ENCODE measurements at regions not wholly inside any gene's neighbourhood (a gene's known extent, or its start where the extent isn't known, plus 50 kb on each side); places are given as distances from the start of the nearest gene placed in this dataset.
A peak's percentile ranks its signal among the peaks of the same experiment; 100 is the strongest.

- CTCF ChIA-PET = no interaction called here
- intact Hi-C loops (cut with micrococcal nuclease; ENCODE audit: unreplicated experiment) = no loop called here
- Mint-ChIP-seq H3K27ac (ENCODE audit: unreplicated experiment) (no peak overlapping the region), H3K4me3 (ENCODE audit: low read depth, unreplicated experiment) (no peak overlapping the region), H3K9me3 (ENCODE audit: low read depth, unreplicated experiment) (no peaks in the 10 kb centered on the region), H3K4me1 (ENCODE audit: low read depth, unreplicated experiment) (peaks cover 23% of the 10 kb centered on the region), H3K27me3 (ENCODE audit: unreplicated experiment) (no peaks in the 10 kb centered on the region), H3K36me3 (ENCODE audit: insufficient read depth, unreplicated experiment) (no peaks in the 10 kb centered on the region)
- no TSS peak for BruUV-seq (replicated peaks)
- TF ChIP-seq, protein P1, sequence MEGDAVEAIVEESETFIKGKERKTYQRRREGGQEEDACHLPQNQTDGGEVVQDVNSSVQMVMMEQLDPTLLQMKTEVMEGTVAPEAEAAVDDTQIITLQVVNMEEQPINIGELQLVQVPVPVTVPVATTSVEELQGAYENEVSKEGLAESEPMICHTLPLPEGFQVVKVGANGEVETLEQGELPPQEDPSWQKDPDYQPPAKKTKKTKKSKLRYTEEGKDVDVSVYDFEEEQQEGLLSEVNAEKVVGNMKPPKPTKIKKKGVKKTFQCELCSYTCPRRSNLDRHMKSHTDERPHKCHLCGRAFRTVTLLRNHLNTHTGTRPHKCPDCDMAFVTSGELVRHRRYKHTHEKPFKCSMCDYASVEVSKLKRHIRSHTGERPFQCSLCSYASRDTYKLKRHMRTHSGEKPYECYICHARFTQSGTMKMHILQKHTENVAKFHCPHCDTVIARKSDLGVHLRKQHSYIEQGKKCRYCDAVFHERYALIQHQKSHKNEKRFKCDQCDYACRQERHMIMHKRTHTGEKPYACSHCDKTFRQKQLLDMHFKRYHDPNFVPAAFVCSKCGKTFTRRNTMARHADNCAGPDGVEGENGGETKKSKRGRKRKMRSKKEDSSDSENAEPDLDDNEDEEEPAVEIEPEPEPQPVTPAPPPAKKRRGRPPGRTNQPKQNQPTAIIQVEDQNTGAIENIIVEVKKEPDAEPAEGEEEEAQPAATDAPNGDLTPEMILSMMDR (IDR thresholded peaks at IDR 0.05; ENCODE audit: unreplicated experiment) = no peak
- no peak for DNase-seq
These were observed 77.2 kb upstream of the EGLN3 start for GRCh38 chr14:34027990-34028495.

GRCh38 chr14:34027130-34027989, 76.5 kb upstream of the EGLN3 start:
- no peak overlapping the region for H3K4me3 Mint-ChIP-seq (ENCODE audit: low read depth, unreplicated experiment)
- no peak overlapping the region for H3K27ac Mint-ChIP-seq (ENCODE audit: unreplicated experiment)
- no peak for DNase-seq
- TF ChIP-seq, protein P1 (IDR thresholded peaks at IDR 0.05; ENCODE audit: unreplicated experiment) = no peak
- H3K36me3 Mint-ChIP-seq (ENCODE audit: insufficient read depth, unreplicated experiment) = no peaks in the 10 kb centered on the region
- BruUV-seq (replicated peaks) = no TSS peak
- peaks cover 23% of the 10 kb centered on the region for H3K4me1 Mint-ChIP-seq (ENCODE audit: low read depth, unreplicated experiment)
- H3K27me3 Mint-ChIP-seq (ENCODE audit: unreplicated experiment) = no peaks in the 10 kb centered on the region
- intact Hi-C loops (cut with micrococcal nuclease; ENCODE audit: unreplicated experiment) = no loop called here
- CTCF ChIA-PET = no interaction called here
- H3K9me3 Mint-ChIP-seq (ENCODE audit: low read depth, unreplicated experiment) = no peaks in the 10 kb centered on the region

GRCh38 chr14:34025325-34026017, 74.6 kb upstream of the EGLN3 start:
- no peak for DNase-seq
- Mint-ChIP-seq H3K36me3 (ENCODE audit: insufficient read depth, unreplicated experiment) (no peaks in the 10 kb centered on the region), H3K4me3 (ENCODE audit: low read depth, unreplicated experiment) (no peak overlapping the region), H3K4me1 (ENCODE audit: low read depth, unreplicated experiment) (peaks cover 11% of the 10 kb centered on the region), H3K9me3 (ENCODE audit: low read depth, unreplicated experiment) (no peaks in the 10 kb centered on the region), H3K27me3 (ENCODE audit: unreplicated experiment) (no peaks in the 10 kb centered on the region), H3K27ac (ENCODE audit: unreplicated experiment) (peak overlapping the region; percentile 0)
- TF ChIP-seq, protein P1 (IDR thresholded peaks at IDR 0.05; ENCODE audit: unreplicated experiment) = no peak
- intact Hi-C loops (cut with micrococcal nuclease; ENCODE audit: unreplicated experiment) = no loop called here
- CTCF ChIA-PET = no interaction called here
- BruUV-seq (replicated peaks) = no TSS peak

GRCh38 chr14:34024768-34025144, 73.9 kb upstream of the EGLN3 start:
- no peaks in the 10 kb centered on the region for H3K27me3 Mint-ChIP-seq (ENCODE audit: unreplicated experiment)
- BruUV-seq (replicated peaks) = no TSS peak
- H3K9me3 Mint-ChIP-seq (ENCODE audit: low read depth, unreplicated experiment) = no peaks in the 10 kb centered on the region
- TF ChIP-seq, protein P1 (IDR thresholded peaks at IDR 0.05; ENCODE audit: unreplicated experiment) = no peak
- CTCF ChIA-PET = no interaction called here
- DNase-seq = no peak
- H3K4me1 Mint-ChIP-seq (ENCODE audit: low read depth, unreplicated experiment) = peaks cover 11% of the 10 kb centered on the region
- peak overlapping the region; percentile 15 for H3K4me3 Mint-ChIP-seq (ENCODE audit: low read depth, unreplicated experiment)
- H3K36me3 Mint-ChIP-seq (ENCODE audit: insufficient read depth, unreplicated experiment) = no peaks in the 10 kb centered on the region
- intact Hi-C loops (cut with micrococcal nuclease; ENCODE audit: unreplicated experiment) = no loop called here
- H3K27ac Mint-ChIP-seq (ENCODE audit: unreplicated experiment) = peak overlapping the region; percentile 0

All from Calu3 (cell line).